Lung microvascular endothelial cell (primary cell): ENCODE measurements at regions not wholly inside any gene's neighbourhood (a gene's known extent, or its start where the extent isn't known, plus 50 kb on each side); places are given as distances from the start of the nearest gene placed in this dataset.
A peak's percentile ranks its signal among the peaks of the same experiment; 100 is the strongest.
"Not testable (repeated sequence)": the region's sequence is repeated elsewhere in the genome, so short reads cannot be mapped to it uniquely, and the experiment has no call there.

Experiments used
- DNase-seq, 2 donors: peaks; one replicate each; pipeline versions ENCODE4 v3.0.0 to v3.0.0-alpha.2; 2010; ENCODE audit warnings: low read depth in 2 of 2

DNA sequence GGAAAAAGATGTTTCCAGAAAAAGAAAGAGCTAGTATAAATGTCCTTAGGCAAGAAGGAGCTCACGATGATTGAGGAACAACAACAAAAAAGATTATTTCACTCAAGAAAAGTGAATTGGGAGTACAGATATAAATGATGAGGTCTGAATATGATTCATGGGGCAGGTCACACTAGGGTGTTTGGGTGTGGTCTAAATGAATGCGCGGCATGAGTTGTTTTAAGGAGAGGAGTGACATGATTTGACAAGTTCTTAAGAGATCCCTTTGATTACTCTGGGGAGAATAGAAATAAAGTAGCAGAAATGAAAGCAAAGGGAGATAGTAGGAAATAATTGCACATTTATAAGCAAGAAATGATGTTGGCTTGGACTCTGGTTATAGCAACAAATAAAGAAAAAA is 59.3 kb downstream of the NUTM2D start:
- peak in 1 of 2 donors; percentile 32 for DNase-seq

- not testable (repeated sequence) for DNase-seq
These were observed 65.1 kb downstream of the NUTM2D start for GRCh38 chr10:87422641-87423040.

GRCh38 chr10:87424697-87425373 is 67.3 kb downstream of the NUTM2D start:
- not testable (repeated sequence) for DNase-seq

DNA sequence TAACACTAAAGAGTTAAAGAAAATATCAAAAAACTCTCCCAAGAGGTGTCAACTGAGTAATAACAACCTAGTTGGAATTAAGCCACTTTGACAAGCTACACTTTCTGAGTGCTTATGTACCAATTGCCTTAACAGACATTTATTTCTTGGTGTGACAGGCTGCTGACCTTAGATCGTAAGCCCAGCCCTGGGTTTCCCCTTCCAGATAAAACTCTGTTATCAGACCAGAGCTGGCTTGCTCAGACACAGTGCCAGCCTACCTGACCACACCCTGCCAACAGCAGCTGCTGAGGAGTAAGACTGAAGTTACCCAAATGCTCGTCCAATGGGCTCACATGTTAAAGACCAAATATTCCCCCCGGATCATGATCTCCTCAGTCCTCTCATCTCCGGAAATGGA is 70.9 kb upstream of the MINPP1 start:
- not testable (repeated sequence) for DNase-seq

GRCh38 chr10:87435295-87435826 is 69.3 kb upstream of the MINPP1 start:
- DNase-seq = peak; percentile 0 to 3

- DNase-seq = not testable (repeated sequence)
These were observed 68.6 kb upstream of the MINPP1 start for GRCh38 chr10:87436104-87436503.

DNA sequence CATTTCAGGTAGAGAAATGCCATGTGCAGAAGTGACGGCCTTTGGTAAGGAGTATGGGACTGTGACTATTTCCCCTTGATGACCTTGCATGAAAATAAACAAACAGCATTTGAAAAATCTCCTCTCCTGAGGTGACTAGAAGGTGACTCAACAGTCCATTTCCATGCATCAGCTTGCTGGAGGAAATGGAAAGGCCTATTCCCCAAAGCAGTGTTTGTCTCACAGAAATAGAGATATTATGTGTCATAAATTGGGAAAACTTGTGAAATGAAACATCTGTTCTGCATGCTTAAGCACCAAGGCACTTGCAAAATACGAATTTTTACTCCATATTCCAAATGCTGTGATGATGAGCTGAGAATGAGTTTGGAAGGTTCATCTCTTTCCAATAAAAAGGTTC is 67.2 kb upstream of the MINPP1 start:
- peak in 1 of 2 donors; percentile 49 for DNase-seq
